Chondrocyte (in vitro differentiated cells): ENCODE measurements at regions not wholly inside any gene's neighbourhood (a gene's known extent, or its start where the extent isn't known, plus 50 kb on each side); places are given as distances from the start of the nearest gene placed in this dataset.

Source experiments
- DNase-seq: peaks from one replicate; pipeline ENCODE4 v3.0.0; 2021; ENCODE audit warnings: mixed read lengths, low spot score
- H3K27ac Mint-ChIP-seq: one replicate; pipeline ENCODE4 v1.8.0; 2021; ENCODE audit warnings: mild to moderate bottlenecking, moderate library complexity, mixed read lengths; ENCODE audit not compliant: unreplicated experiment
- H3K27me3 Mint-ChIP-seq: 2 replicates; pipeline ENCODE4 v1.8.0; 2021; ENCODE audit warnings: low read depth, mixed read lengths
- H3K36me3 Mint-ChIP-seq: 2 replicates; pipeline ENCODE4 v1.8.0; 2021; ENCODE audit warnings: low read depth, mixed read lengths
- H3K4me1 Mint-ChIP-seq: 2 replicates; pipeline ENCODE4 v1.8.0; 2021; ENCODE audit warnings: low read depth, mild to moderate bottlenecking, mixed read lengths
- H3K4me3 Mint-ChIP-seq: one replicate; pipeline ENCODE4 v1.8.0; 2021; ENCODE audit warnings: mild to moderate bottlenecking, moderate library complexity, mixed read lengths; ENCODE audit not compliant: unreplicated experiment
- H3K9me3 Mint-ChIP-seq: 2 replicates; pipeline ENCODE4 v1.8.0; 2021; ENCODE audit warnings: low read depth, mixed read lengths
- TF ChIP-seq, protein P1 (sequence below): fragments of 200-600 bp; sonication (generic); IDR thresholded peaks from 2 replicates; pipeline ENCODE4 v1.5.0; 2021; ENCODE audit warnings: antibody characterized with exemption, mild to moderate bottlenecking, moderate library complexity

DNA sequence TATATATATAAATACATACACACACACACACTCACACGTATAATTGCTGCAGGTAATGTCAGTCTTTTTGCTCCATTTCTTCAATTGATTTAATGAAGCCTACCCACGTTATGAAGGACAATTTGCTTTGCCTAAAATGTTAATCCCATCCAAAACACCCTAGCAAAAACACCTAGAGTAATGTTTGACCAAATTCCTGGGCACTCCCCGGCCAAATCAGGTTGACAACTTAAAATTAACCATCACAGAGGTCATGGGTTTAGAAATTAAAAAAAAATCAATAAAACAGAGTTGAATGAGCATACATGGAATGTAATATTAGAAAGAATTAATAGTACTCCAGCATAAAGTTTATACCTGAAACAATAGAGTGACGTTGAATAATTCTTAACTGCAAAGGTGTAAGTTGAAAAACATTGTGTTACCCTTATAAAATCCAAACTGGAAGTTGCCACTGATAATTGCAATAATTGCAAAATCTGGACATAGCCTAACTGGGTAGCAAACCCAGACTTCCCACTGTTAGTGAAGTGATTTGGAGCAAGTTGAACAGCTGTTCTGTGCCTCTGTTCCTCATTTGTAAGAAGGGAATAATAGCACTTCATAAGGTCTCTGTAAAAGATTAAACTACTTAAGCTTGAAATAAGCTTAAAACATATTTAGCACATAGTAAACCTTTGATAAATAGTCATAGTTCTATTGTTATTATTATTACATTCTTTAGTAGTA lies 2120.5 kb downstream of the PCDH7 start:
- no peaks in the 10 kb centered on the region for H3K9me3 Mint-ChIP-seq
- TF ChIP-seq, protein P1, sequence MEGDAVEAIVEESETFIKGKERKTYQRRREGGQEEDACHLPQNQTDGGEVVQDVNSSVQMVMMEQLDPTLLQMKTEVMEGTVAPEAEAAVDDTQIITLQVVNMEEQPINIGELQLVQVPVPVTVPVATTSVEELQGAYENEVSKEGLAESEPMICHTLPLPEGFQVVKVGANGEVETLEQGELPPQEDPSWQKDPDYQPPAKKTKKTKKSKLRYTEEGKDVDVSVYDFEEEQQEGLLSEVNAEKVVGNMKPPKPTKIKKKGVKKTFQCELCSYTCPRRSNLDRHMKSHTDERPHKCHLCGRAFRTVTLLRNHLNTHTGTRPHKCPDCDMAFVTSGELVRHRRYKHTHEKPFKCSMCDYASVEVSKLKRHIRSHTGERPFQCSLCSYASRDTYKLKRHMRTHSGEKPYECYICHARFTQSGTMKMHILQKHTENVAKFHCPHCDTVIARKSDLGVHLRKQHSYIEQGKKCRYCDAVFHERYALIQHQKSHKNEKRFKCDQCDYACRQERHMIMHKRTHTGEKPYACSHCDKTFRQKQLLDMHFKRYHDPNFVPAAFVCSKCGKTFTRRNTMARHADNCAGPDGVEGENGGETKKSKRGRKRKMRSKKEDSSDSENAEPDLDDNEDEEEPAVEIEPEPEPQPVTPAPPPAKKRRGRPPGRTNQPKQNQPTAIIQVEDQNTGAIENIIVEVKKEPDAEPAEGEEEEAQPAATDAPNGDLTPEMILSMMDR = no peak
- H3K4me1 Mint-ChIP-seq = no peaks in the 10 kb centered on the region
- no peak for DNase-seq
- no peak overlapping the region for H3K4me3 Mint-ChIP-seq
- H3K27me3 Mint-ChIP-seq = peaks cover 6% of the 10 kb centered on the region
- H3K27ac Mint-ChIP-seq = no peak overlapping the region
- no peaks in the 10 kb centered on the region for H3K36me3 Mint-ChIP-seq

- no peak for DNase-seq
- Mint-ChIP-seq H3K27ac (no peak overlapping the region), H3K36me3 (no peaks in the 10 kb centered on the region), H3K9me3 (no peaks in the 10 kb centered on the region), H3K4me3 (no peak overlapping the region), H3K27me3 (peaks cover 6% of the 10 kb centered on the region), H3K4me1 (no peaks in the 10 kb centered on the region)
- TF ChIP-seq, protein P1 = no peak
These were observed 2121.0 kb downstream of the PCDH7 start for GRCh38 chr4:32841217-32841616.

GRCh38 chr4:32847461-32847860 lies 2127.3 kb downstream of the PCDH7 start:
- DNase-seq = no peak
- no peaks in the 10 kb centered on the region for H3K4me1 Mint-ChIP-seq
- H3K4me3 Mint-ChIP-seq = no peak overlapping the region
- peaks cover 2% of the 10 kb centered on the region for H3K9me3 Mint-ChIP-seq
- TF ChIP-seq, protein P1 = no peak
- no peak overlapping the region for H3K27ac Mint-ChIP-seq
- no peaks in the 10 kb centered on the region for H3K36me3 Mint-ChIP-seq
- H3K27me3 Mint-ChIP-seq = peaks cover 6% of the 10 kb centered on the region

DNA sequence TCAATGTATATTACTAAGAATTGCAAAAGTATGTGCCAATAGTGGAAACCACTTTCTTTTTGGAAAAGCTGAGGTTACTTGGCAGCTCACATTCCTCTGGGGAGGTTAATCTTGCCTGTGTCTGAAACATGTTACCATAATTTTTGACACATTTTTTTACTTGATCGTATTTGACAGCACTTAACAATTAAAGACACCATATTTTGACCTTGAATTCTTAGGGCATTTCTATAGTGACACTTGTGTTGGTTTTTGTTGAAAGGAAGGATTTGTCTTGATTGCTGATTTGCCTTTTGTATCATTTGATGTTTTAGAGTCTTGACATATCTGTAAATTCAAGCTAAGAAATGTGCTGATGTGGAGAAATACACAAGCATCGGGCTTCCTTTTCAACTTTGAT lies 2135.5 kb downstream of the PCDH7 start:
- H3K9me3 Mint-ChIP-seq = peaks cover 8% of the 10 kb centered on the region
- H3K27ac Mint-ChIP-seq = no peak overlapping the region
- no peaks in the 10 kb centered on the region for H3K36me3 Mint-ChIP-seq
- H3K4me3 Mint-ChIP-seq = no peak overlapping the region
- TF ChIP-seq, protein P1 = no peak
- DNase-seq = no peak
- no peaks in the 10 kb centered on the region for H3K27me3 Mint-ChIP-seq
- H3K4me1 Mint-ChIP-seq = peaks cover 6% of the 10 kb centered on the region

- peaks cover 6% of the 10 kb centered on the region for H3K4me1 Mint-ChIP-seq
- no peak overlapping the region for H3K27ac Mint-ChIP-seq
- no peak overlapping the region for H3K4me3 Mint-ChIP-seq
- H3K27me3 Mint-ChIP-seq = no peaks in the 10 kb centered on the region
- H3K9me3 Mint-ChIP-seq = peaks cover 6% of the 10 kb centered on the region
- TF ChIP-seq, protein P1 = no peak
- no peaks in the 10 kb centered on the region for H3K36me3 Mint-ChIP-seq
- no peak for DNase-seq
These were observed 2138.2 kb downstream of the PCDH7 start for GRCh38 chr4:32858361-32858760.
